ENCODE measurements at regions not wholly inside any gene's neighbourhood (a gene's known extent, or its start where the extent isn't known, plus 50 kb on each side); places are given as distances from the start of the nearest gene placed in this dataset.
"Not testable (repeated sequence)": the region's sequence is repeated elsewhere in the genome, so short reads cannot be mapped to it uniquely, and the experiment has no call there.

- not testable (repeated sequence) for DNase-seq
Observed at GRCh38 chr7:65145710-65146109, 139.2 kb upstream of the ERV3-1 start.

DNA sequence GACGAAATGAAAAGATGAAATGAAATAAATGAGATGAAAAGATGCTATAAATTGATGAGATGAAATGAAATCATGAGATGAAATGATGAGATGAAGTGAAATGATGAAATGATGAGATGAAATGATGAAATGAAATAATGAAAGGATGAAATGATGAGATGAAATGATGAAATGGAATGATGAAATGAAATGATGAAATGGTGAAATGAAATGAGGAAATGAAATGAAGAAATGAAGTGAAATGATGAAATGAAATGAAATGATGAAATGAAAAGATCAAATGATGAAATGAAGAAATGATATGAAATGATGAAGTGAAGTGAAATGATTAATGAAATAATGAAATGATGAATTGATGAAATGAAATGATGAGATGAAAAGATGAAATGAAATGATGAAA lies 138.5 kb upstream of the ERV3-1 start:
- not testable (repeated sequence) for DNase-seq

DNA sequence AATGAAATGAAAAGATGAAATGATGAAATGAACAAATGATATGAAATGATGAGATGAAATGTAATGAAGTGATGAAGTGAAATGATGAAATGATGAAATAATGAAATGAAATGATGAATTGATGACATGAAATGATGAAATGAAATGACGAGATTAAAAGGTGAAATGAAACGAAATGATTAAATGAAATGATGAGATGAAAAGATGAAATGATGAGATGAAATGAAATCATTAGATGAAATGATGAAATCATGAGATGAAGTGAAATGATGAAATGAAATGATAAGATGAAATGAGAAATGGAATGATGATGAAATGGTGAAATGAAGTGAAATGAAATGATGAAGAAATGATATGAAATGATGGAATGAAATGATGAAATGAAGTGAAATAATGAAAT lies 138.1 kb upstream of the ERV3-1 start:
- DNase-seq: not testable (repeated sequence)

- not testable (repeated sequence) for DNase-seq
Observed at GRCh38 chr7:65144119-65144518, 137.6 kb upstream of the ERV3-1 start.

GRCh38 chr7:65141894-65142293 lies 135.4 kb upstream of the ERV3-1 start:
- not testable (repeated sequence) for DNase-seq

DNA sequence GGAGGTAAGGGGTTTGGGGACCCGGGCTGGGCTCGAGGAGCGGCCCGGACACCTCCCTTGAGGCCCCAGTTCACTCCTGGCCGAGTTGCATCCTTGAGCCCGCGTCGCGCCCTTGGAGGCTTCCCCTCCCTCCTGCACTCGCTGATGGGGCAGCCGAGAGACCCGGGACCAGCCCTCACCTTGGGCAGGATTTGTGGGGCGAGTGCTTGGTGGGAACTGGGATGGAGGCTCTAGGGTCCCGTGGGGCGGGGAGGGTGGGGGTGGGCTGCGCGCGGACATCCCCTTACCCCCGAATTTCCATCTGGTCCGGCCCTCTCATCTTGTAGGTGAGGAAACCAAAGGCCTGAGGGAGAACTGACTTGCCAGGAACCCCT lies 134.9 kb upstream of the ERV3-1 start:
- DNase-seq: not testable (repeated sequence)

DNA sequence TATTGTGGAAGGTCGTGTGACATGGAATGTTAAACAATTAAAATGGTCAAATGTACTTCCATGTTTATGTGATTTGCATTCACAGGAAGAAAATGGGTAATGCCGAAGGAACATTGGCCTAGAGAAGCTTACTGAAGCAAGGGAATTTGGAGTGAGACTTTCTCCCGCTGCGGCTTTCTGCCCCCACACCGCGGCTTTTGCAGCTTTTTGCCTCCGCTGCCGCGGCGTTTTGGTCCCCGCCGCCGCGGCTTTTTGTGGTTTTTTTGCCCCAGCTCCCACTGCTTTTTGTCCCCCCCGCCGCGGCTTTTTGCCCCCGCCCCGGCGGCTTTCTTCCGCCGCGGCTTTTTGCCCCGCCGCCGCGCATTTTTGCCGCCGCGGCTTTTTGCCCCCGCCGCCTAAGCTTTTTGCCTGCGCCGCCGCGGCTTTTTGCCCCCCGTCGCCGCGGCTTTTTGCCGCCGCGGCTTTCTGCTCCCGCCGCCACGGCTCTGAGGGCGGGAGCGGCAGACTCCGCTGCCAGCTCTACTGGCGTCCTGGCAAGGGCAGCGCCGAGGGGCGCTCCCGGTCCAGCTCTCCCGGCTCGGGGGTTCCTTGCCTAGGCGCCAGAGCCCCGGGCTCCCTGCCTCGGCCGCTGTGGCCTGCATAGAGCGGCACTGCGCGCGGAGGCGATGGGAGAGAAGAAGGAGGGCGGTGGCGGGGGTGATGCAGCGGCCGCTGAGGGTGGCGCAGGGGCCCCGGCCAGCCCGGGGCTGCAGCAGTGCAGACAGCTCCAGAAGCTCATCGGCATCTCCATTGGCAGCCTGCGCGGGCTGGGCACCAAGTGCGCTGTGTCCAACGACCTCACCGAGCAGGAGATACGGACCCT lies 134.3 kb upstream of the ERV3-1 start:
- not testable (repeated sequence) for DNase-seq

DNA sequence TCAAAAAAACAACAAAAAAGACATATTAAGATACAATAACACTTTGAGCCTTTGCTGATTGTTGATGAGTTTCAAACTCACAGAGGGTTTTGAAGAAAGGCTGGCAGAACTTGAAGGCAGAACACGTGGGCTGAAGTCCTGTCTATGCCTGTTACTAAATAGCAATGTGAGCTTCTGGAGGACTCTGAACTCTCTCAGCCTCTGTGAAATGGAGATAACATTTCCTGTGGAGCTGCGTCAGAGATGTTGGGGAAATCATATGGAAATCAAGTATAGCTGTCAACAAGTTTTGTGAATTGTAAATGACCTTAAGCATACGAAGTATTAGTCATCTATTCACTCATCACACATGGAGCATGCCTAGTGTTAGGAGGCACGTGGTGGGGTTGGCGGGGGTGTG lies 130.4 kb upstream of the ERV3-1 start:
- not testable (repeated sequence) for DNase-seq

GRCh38 chr7:65133087-65133486 lies 126.6 kb upstream of the ERV3-1 start:
- not testable (repeated sequence) for DNase-seq

- DNase-seq: not testable (repeated sequence)
Observed at GRCh38 chr7:65132256-65132655, 125.8 kb upstream of the ERV3-1 start.

DNA sequence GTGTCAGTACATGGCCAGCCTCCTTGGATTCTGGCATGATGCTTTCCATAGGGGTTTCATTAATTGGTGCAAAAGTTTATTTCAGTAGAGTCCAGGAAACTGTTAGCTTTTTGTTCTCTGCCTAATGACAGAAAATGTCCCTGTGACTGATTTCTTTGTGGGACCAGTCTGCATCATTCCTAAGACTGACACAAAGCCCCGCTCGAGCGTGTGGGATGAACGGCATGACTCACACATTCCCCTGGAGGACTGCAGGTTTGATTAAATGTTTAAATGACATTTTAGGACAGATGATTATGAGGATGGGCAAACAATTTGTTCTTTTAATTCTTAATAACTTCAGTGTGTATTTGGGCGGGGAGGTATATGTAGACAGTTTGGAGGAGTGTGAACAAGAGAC lies 120.9 kb upstream of the ERV3-1 start:
- not testable (repeated sequence) for DNase-seq

DNA sequence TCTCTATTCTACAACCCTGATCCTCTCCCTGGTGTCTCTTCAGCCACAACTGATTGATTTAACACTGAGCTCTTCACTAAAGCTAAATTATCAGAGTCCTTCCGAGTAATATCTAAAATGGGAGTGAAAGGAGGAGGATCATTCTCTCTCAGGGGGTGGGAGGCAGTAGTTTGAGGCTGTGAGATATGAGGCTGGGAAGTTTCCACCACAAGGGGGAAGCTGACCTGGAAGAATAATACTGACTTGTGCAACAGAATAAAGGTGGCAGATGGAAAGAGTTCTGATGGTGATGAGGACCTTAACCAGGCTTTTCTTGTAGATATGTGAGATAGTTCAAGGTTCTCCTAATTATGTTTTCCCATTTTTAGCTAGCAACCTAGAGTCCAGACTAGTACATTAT lies 118.1 kb upstream of the ERV3-1 start:
- not testable (repeated sequence) for DNase-seq

DNA sequence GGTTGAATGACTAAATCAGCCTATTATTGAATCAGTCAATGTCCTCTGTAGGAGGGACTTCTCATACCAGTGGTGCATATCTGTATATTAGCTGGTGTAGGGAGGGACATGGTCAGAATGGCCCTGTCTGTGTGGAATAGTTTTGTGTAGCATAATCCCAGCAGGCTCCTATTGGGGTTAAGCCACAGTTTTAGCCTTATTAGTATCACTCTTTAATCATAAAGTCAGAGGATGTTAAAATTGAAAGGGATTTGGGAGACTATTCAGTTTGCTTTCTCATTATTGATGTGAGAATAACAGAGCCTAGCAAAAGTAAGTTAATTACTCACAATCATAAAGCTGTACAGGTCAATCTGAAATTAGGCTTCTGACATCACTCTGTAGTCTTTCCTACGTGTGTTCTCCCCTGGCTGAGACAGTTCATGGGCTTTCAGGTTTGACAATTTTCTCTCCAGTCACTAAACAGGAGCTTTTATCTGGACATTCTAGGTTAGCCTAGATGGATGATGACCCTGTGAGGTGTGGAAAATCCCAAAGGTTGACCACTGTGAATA lies 99.2 kb upstream of the ERV3-1 start:
- not testable (repeated sequence) for DNase-seq

GRCh38 chr7:65100499-65100898 lies 94.0 kb upstream of the ERV3-1 start:
- DNase-seq: not testable (repeated sequence)

DNA sequence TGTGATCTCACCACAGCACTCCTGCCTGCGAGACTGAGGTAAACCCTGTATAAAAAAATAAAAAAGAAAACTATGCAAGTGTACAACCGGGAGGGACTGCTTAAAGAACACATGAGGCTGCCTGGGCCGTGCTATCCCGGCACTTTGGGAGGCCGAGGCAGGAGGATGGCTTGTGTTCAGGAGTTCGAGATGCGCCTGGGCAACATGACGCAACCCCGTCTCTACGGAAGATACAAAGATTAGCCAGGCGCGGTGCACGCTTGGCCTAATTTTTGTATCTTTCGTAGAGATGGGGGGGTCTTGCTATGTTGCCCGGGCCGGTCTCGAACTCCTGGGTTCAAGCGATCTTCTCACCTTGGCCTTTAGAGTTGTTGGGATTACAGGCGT lies 75.2 kb upstream of the ERV3-1 start:
- not testable (repeated sequence) for DNase-seq

DNA sequence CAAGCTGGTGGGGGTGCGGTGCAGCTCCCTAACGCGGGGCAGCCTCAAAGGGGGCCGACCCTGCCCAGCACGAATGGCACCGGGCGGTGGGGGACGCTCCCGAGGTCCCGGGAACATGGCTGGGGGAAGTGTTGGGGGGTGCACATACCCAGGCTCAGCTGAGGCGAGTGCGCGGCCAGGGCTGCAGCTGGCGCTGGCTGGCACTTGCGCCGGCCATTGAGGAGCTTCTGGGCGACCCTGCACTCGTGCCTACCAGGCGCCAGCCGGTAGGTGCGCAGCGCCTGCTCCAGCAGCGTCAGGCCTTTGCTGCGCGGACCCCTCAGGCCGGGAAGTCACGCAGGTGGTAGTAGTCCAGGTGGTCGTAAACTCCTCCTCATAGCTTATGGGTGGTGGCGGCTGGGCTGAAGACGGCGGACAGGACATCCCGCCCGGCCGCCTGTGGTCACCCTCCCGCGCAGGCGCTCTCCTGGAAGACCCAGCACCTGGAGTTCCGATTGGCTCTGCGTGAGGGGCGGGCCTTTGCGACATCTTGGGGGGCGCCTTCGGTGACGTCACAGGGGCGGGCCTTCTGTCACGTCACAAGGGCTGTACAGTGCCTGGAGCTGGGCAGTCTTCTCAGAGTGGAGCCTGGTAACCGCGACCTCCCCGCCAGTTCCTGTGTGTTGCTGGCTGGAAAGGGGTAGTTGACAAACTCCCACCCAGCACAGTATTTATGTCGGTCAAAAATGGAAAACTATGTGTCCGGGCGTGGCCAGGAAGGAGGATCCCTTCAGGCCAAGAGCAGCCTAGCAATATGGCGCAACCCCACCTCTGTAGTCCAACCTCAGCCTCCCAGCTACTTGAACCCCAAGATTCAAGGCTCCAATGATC lies 74.5 kb upstream of the ERV3-1 start:
- peak; percentile 98 for DNase-seq

DNA sequence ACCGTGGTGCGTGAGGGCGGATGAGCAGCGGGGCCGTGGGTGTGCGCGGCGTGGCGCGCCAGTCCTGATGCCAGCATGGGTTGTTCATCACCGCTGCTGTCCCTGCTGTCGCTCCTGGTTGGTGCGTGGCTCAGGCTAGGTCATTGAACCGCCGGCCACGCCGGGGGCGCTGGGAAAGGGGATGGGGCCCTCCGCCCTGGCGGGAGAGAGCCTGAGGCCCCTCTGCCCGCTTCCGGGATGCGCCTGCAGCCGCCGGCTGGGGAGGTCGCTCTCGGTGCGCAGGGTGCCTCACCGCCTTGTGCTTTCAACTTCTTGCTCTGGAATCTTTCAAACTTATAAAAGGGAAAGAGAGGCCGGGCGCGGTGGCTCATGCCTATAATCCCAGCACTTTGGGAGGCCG lies 68.5 kb upstream of the ERV3-1 start:
- not testable (repeated sequence) for DNase-seq

DNA sequence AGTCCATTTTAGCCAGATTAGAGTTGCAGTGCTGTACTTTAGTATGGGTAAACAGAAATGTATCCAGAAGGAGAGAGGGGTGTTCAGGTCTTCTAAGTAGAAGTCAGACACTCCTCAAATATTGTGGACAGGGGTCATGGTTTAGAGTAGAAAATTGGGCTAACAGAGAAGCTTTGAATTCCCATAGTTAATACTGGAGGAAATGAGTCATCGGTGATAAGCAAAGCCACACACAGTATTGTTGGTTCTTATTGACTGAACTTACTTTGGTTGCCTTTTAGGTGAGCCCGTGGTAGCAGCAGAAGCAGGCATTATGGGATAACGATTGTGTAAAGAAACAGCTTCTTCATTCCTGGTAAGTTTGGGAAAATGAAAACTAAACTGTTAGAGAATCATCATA lies 66.7 kb upstream of the ERV3-1 start:
- not testable (repeated sequence) for DNase-seq

GRCh38 chr7:65071854-65072431 lies 65.5 kb upstream of the ERV3-1 start:
- not testable (repeated sequence) for DNase-seq

- DNase-seq: not testable (repeated sequence)
Observed at GRCh38 chr7:65069476-65069875, 63.0 kb upstream of the ERV3-1 start.

- DNase-seq: not testable (repeated sequence)
Observed at GRCh38 chr7:65062566-65062965, 56.1 kb upstream of the ERV3-1 start.

- not testable (repeated sequence) for DNase-seq
Observed at GRCh38 chr7:65059247-65059646, 52.8 kb upstream of the ERV3-1 start.
